HL-60 (cell line): ENCODE measurements at regions not wholly inside any gene's neighbourhood (a gene's known extent, or its start where the extent isn't known, plus 50 kb on each side); places are given as distances from the start of the nearest gene placed in this dataset.

Experiments used
- POLR2AphosphoS5 ChIP-seq: IDR thresholded peaks from 2 replicates; pipeline ENCODE4 v1.6.1; 2012; ENCODE audit warnings: low read depth
- SPI1 ChIP-seq: IDR thresholded peaks from 2 replicates; pipeline ENCODE4 v1.6.1; 2012; ENCODE audit warnings: low read depth, mild to moderate bottlenecking, borderline replicate concordance
- TF ChIP-seq, protein P1 (sequence below): IDR thresholded peaks from one replicate; pipeline ENCODE4 v1.5.1; 2011; ENCODE audit warnings: low read length, control low read depth, inconsistent platforms; ENCODE audit not compliant: insufficient read depth
- TF ChIP-seq, protein P2 (sequence below): IDR thresholded peaks from 2 replicates; pipeline ENCODE4 v1.6.1; 2012; ENCODE audit warnings: low read depth; ENCODE audit not compliant: insufficient replicate concordance

DNA sequence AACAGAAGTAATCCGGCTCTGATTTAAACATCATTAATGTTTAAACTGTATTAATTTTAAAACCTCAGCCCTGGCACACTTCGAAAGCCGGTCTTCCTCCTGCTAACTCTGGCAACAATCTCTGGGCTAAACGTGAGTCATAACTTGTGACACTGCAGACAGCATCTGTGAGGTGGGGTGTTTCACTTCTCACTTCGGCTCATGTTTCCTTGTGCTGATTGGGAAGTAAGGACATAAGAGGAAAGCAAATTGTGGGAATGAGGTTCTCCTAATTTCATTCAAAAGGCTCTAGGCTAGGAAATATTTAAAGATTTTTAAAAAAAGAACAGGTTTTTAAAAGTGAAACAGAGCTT, 139.9 kb upstream of the USP9X start:
- TF ChIP-seq, protein P1, sequence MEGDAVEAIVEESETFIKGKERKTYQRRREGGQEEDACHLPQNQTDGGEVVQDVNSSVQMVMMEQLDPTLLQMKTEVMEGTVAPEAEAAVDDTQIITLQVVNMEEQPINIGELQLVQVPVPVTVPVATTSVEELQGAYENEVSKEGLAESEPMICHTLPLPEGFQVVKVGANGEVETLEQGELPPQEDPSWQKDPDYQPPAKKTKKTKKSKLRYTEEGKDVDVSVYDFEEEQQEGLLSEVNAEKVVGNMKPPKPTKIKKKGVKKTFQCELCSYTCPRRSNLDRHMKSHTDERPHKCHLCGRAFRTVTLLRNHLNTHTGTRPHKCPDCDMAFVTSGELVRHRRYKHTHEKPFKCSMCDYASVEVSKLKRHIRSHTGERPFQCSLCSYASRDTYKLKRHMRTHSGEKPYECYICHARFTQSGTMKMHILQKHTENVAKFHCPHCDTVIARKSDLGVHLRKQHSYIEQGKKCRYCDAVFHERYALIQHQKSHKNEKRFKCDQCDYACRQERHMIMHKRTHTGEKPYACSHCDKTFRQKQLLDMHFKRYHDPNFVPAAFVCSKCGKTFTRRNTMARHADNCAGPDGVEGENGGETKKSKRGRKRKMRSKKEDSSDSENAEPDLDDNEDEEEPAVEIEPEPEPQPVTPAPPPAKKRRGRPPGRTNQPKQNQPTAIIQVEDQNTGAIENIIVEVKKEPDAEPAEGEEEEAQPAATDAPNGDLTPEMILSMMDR: no peak
- TF ChIP-seq, protein P2, sequence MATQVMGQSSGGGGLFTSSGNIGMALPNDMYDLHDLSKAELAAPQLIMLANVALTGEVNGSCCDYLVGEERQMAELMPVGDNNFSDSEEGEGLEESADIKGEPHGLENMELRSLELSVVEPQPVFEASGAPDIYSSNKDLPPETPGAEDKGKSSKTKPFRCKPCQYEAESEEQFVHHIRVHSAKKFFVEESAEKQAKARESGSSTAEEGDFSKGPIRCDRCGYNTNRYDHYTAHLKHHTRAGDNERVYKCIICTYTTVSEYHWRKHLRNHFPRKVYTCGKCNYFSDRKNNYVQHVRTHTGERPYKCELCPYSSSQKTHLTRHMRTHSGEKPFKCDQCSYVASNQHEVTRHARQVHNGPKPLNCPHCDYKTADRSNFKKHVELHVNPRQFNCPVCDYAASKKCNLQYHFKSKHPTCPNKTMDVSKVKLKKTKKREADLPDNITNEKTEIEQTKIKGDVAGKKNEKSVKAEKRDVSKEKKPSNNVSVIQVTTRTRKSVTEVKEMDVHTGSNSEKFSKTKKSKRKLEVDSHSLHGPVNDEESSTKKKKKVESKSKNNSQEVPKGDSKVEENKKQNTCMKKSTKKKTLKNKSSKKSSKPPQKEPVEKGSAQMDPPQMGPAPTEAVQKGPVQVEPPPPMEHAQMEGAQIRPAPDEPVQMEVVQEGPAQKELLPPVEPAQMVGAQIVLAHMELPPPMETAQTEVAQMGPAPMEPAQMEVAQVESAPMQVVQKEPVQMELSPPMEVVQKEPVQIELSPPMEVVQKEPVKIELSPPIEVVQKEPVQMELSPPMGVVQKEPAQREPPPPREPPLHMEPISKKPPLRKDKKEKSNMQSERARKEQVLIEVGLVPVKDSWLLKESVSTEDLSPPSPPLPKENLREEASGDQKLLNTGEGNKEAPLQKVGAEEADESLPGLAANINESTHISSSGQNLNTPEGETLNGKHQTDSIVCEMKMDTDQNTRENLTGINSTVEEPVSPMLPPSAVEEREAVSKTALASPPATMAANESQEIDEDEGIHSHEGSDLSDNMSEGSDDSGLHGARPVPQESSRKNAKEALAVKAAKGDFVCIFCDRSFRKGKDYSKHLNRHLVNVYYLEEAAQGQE: no peak
- TF ChIP-seq POLR2AphosphoS5 (no peak), SPI1 (no peak)
